BLaER1 treated with 17β-estradiol and CSF1 and Interleukin-3, amounts not matched to agents 10 nM and 100 nM (cell line): ENCODE measurements at regions not wholly inside any gene's neighbourhood (a gene's known extent, or its start where the extent isn't known, plus 50 kb on each side); places are given as distances from the start of the nearest gene placed in this dataset.

Source experiments
- H3K27ac ChIP-seq, 11 experiments: shearing (Covaris generic); formaldehyde crosslinking; 2 replicates each; pipeline ENCODE4 v1.8.1; 2022
- H3K27me3 ChIP-seq, 11 experiments: shearing (Covaris generic); formaldehyde crosslinking; 2 replicates each; pipeline ENCODE4 v1.8.1; 2022
- H3K36me3 ChIP-seq, 11 experiments: shearing (Covaris generic); formaldehyde crosslinking; 2 replicates each; pipeline ENCODE4 v1.8.1; 2022
- H3K4me1 ChIP-seq, 10 experiments: shearing (Covaris generic); formaldehyde crosslinking; 2 replicates each; pipeline ENCODE4 v1.8.1; 2022
- H3K4me2 ChIP-seq, 11 experiments: shearing (Covaris generic); formaldehyde crosslinking; 2 replicates each; pipeline ENCODE4 v1.8.1; 2022
- H3K4me3 ChIP-seq, 10 experiments: shearing (Covaris generic); formaldehyde crosslinking; 2 replicates each; pipeline ENCODE4 v1.8.1; 2022
- H3K9ac ChIP-seq, 11 experiments: shearing (Covaris generic); formaldehyde crosslinking; 2 replicates each; pipeline ENCODE4 v1.8.1; 2022
- H3K9me3 ChIP-seq, 11 experiments: shearing (Covaris generic); formaldehyde crosslinking; replicated peaks in 1 of 11; 2 replicates each; pipeline ENCODE4 v1.8.1; 2022
- H4K20me1 ChIP-seq, 11 experiments: shearing (Covaris generic); formaldehyde crosslinking; 2 replicates each; pipeline ENCODE4 v1.8.1; 2022
- Cebpa-rat ChIP-seq, 11 experiments: shearing (Covaris generic); IDR thresholded peaks; 2 replicates each; pipeline ENCODE4 v1.8.1; 2022

- H3K36me3 ChIP-seq: no peaks in the 10 kb centered on the region
- no peak overlapping the region for H3K9ac ChIP-seq
- no peak overlapping the region for H3K4me2 ChIP-seq
- no peak overlapping the region for H3K4me3 ChIP-seq
- H3K9me3 ChIP-seq: no peaks in the 10 kb centered on the region
- H3K4me1 ChIP-seq: no peaks in the 10 kb centered on the region
- H3K27ac ChIP-seq: no peak overlapping the region
- H3K27me3 ChIP-seq: no peaks in the 10 kb centered on the region
- H4K20me1 ChIP-seq: no peaks in the 10 kb centered on the region; a peak in 1 of 22 replicates
- no peak for TF ChIP-seq Cebpa-rat (IDR thresholded peaks at IDR 0.05)
Observed at GRCh38 chr1:175861626-175862367, 118.4 kb upstream of the TNR start.

- Histone ChIP-seq H3K4me3 (no peak overlapping the region), H3K4me1 (no peaks in the 10 kb centered on the region), H4K20me1 (no peaks in the 10 kb centered on the region), H3K4me2 (no peak overlapping the region), H3K27ac (no peak overlapping the region), H3K36me3 (no peaks in the 10 kb centered on the region), H3K27me3 (no peaks in the 10 kb centered on the region), H3K9me3 (no peaks in the 10 kb centered on the region), H3K9ac (no peak overlapping the region)
- TF ChIP-seq Cebpa-rat (IDR thresholded peaks at IDR 0.05): no peak
Observed at GRCh38 chr1:175857756-175858155, 114.4 kb upstream of the TNR start.

- no peak overlapping the region for H3K9ac ChIP-seq
- H3K4me1 ChIP-seq: no peaks in the 10 kb centered on the region
- no peak for TF ChIP-seq Cebpa-rat (IDR thresholded peaks at IDR 0.05)
Observed at GRCh38 chr1:175853681-175854080, 110.3 kb upstream of the TNR start.

GRCh38 chr1:175851749-175852148 lies 108.4 kb upstream of the TNR start:
- TF ChIP-seq Cebpa-rat (IDR thresholded peaks at IDR 0.05): no peak

More at GRCh38 chr1:175853681-175854080, 110.3 kb upstream of the TNR start:
- H3K27ac ChIP-seq: no peak overlapping the region
- H3K9me3 ChIP-seq: no peaks in the 10 kb centered on the region
- H3K4me3 ChIP-seq: no peak overlapping the region
- H4K20me1 ChIP-seq: no peaks in the 10 kb centered on the region
- H3K36me3 ChIP-seq: no peaks in the 10 kb centered on the region
- H3K27me3 ChIP-seq: no peaks in the 10 kb centered on the region
- H3K4me2 ChIP-seq: no peak overlapping the region

GRCh38 chr1:175848329-175848728 lies 104.9 kb upstream of the TNR start:
- no peak overlapping the region for H3K9ac ChIP-seq
- no peak overlapping the region for H3K4me3 ChIP-seq
- H3K9me3 ChIP-seq: peaks cover 0 to under 1% (median 0%) of the 10 kb centered on the region in 11 experiments; a peak in 1 of 22 replicates
- no peak overlapping the region for H3K27ac ChIP-seq
- no peaks in the 10 kb centered on the region for H3K27me3 ChIP-seq
- H3K36me3 ChIP-seq: no peaks in the 10 kb centered on the region
- no peak for TF ChIP-seq Cebpa-rat (IDR thresholded peaks at IDR 0.05)
- no peak overlapping the region for H3K4me2 ChIP-seq
- no peaks in the 10 kb centered on the region for H4K20me1 ChIP-seq
- H3K4me1 ChIP-seq: no peaks in the 10 kb centered on the region

More at GRCh38 chr1:175851749-175852148, 108.4 kb upstream of the TNR start:
- H3K4me3 ChIP-seq: no peak overlapping the region
- H3K36me3 ChIP-seq: no peaks in the 10 kb centered on the region
- no peak overlapping the region for H3K27ac ChIP-seq
- H3K27me3 ChIP-seq: no peaks in the 10 kb centered on the region
- no peak overlapping the region for H3K4me2 ChIP-seq
- H3K4me1 ChIP-seq: no peaks in the 10 kb centered on the region
- no peak overlapping the region for H3K9ac ChIP-seq
- H3K9me3 ChIP-seq: no peaks in the 10 kb centered on the region
- H4K20me1 ChIP-seq: no peaks in the 10 kb centered on the region

GRCh38 chr1:175845985-175846384 lies 102.6 kb upstream of the TNR start:
- Histone ChIP-seq H3K4me3 (no peak overlapping the region), H3K4me2 (no peak overlapping the region), H3K27me3 (no peaks in the 10 kb centered on the region)

GRCh38 chr1:175845338-175845737 lies 101.9 kb upstream of the TNR start:
- Histone ChIP-seq H3K9me3 (peaks cover 0 to 5% (median 0%) of the 10 kb centered on the region in 11 experiments; a peak in 1 of 22 replicates), H3K4me2 (no peak overlapping the region), H3K27me3 (no peaks in the 10 kb centered on the region), H3K27ac (no peak overlapping the region), H3K9ac (no peak overlapping the region), H3K36me3 (no peaks in the 10 kb centered on the region), H3K4me1 (peaks cover 5 to 20% (median 13%) of the 10 kb centered on the region in 10 experiments; a peak in 16 of 20 replicates), H3K4me3 (no peak overlapping the region), H4K20me1 (no peaks in the 10 kb centered on the region)
- TF ChIP-seq Cebpa-rat (IDR thresholded peaks at IDR 0.05): no peak

More at GRCh38 chr1:175845985-175846384, 102.6 kb upstream of the TNR start:
- no peaks in the 10 kb centered on the region for H3K36me3 ChIP-seq
- no peak for TF ChIP-seq Cebpa-rat (IDR thresholded peaks at IDR 0.05)
- peaks cover 0 to 5% (median 0%) of the 10 kb centered on the region in 11 experiments; a peak in 1 of 22 replicates for H3K9me3 ChIP-seq
- H4K20me1 ChIP-seq: no peaks in the 10 kb centered on the region
- no peak overlapping the region for H3K9ac ChIP-seq
- no peak overlapping the region for H3K27ac ChIP-seq
- H3K4me1 ChIP-seq: peaks cover 5 to 13% (median 8%) of the 10 kb centered on the region in 10 experiments; a peak in 13 of 20 replicates

GRCh38 chr1:175844877-175845276 lies 101.5 kb upstream of the TNR start:
- H3K4me2 ChIP-seq: no peak overlapping the region
- no peaks in the 10 kb centered on the region for H4K20me1 ChIP-seq
- H3K4me1 ChIP-seq: peaks cover 5 to 24% (median 17%) of the 10 kb centered on the region in 10 experiments; a peak in 16 of 20 replicates
- no peak for TF ChIP-seq Cebpa-rat (IDR thresholded peaks at IDR 0.05)
- H3K9me3 ChIP-seq: peaks cover 0 to 5% (median 0%) of the 10 kb centered on the region in 11 experiments; a peak in 1 of 22 replicates
- H3K27me3 ChIP-seq: no peaks in the 10 kb centered on the region
- no peak overlapping the region for H3K9ac ChIP-seq
- H3K27ac ChIP-seq: no peak overlapping the region
- no peaks in the 10 kb centered on the region for H3K36me3 ChIP-seq
- H3K4me3 ChIP-seq: no peak overlapping the region

- no peaks in the 10 kb centered on the region for H3K36me3 ChIP-seq
- H3K9ac ChIP-seq: no peak overlapping the region
- H3K4me2 ChIP-seq: peak overlapping the region in 9 of 11 experiments; percentile 1 to 48 (median 19); a peak in 7 of 22 replicates
- no peak for TF ChIP-seq Cebpa-rat (IDR thresholded peaks at IDR 0.05)
- no peak overlapping the region for H3K4me3 ChIP-seq
- peaks cover 0 to 5% (median 0%) of the 10 kb centered on the region in 11 experiments; a peak in 1 of 22 replicates for H3K9me3 ChIP-seq
- H3K27me3 ChIP-seq: no peaks in the 10 kb centered on the region
- H3K4me1 ChIP-seq: peaks cover 5 to 26% (median 19%) of the 10 kb centered on the region in 10 experiments; a peak in 16 of 20 replicates
- no peaks in the 10 kb centered on the region for H4K20me1 ChIP-seq
- no peak overlapping the region; a peak in 1 of 22 replicates for H3K27ac ChIP-seq
Observed at GRCh38 chr1:175842550-175842949, 99.2 kb upstream of the TNR start.
